ENCODE measurements at regions not wholly inside any gene's neighbourhood (a gene's known extent, or its start where the extent isn't known, plus 50 kb on each side); places are given as distances from the start of the nearest gene placed in this dataset.

DNA sequence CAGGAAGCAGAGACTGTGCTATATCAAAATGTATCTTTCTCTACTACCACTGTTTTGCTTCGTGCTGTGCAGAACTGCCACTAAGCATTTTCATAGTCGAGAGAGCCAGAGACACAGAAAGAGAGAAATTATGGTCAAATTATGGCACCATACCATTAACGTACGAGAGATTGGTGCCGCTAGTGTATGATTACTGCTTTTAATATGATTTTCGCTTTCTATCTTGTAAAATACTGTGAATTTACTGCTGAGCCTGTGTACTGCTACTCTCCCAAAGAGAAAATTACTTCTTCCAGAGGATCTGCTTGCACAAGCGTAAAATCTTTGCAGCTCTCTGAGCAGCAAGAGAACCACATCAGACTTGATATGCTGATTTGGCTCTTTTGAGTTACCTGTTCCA is 71.1 kb upstream of the ZNF281 start:
- 93% methylated on average over 3 of the region's 7 CpGs for WGBS (ENCODE audit: insufficient coverage, low lambda C conversion rate)
- DNase-seq = no peak
- no peak overlapping the region for H3K27ac ChIP-seq (ENCODE audit: low read length)

DNA sequence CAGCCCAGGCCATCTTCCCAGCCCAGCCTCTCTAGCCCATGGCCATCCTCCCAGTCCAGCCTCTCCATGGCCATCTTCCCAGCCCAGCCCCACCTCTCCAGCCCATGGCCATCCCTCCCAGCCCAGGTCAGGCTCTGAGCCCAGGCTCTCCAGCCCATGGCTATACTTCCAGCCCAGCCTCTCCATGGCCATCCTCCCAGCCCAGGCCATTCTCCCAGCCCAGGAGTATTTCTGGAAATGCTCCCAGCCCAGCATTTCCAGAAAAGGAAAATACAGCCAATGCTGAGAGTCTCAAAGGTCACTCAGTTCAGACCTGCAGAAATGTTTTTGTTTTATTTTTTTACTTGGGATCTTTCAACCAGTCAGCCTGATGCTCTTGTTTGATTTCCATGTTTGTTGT is 70.0 kb upstream of the ZNF281 start:
- Histone ChIP-seq H3K36me3 (ENCODE audit: control insufficient read depth, insufficient read depth, low read length) (no peaks in the 10 kb centered on the region), H3K27ac (ENCODE audit: low read length) (no peak overlapping the region), H3K27me3 (ENCODE audit: control insufficient read depth, insufficient read depth, low read length) (no peaks in the 10 kb centered on the region), H3K4me1 (ENCODE audit: control insufficient read depth, insufficient read depth, low read length) (no peaks in the 10 kb centered on the region), H3K9me3 (ENCODE audit: control insufficient read depth, low read depth, low read length) (no peaks in the 10 kb centered on the region), H3K4me3 (ENCODE audit: low read length) (no peak overlapping the region)
- no peak for DNase-seq

More for the DNA sequence above, 71.1 kb upstream of the ZNF281 start:
- Histone ChIP-seq H3K27me3 (ENCODE audit: control insufficient read depth, insufficient read depth, low read length) (no peaks in the 10 kb centered on the region), H3K36me3 (ENCODE audit: control insufficient read depth, insufficient read depth, low read length) (no peaks in the 10 kb centered on the region), H3K4me3 (ENCODE audit: low read length) (no peak overlapping the region), H3K9me3 (ENCODE audit: control insufficient read depth, low read depth, low read length) (no peaks in the 10 kb centered on the region), H3K4me1 (ENCODE audit: control insufficient read depth, insufficient read depth, low read length) (no peaks in the 10 kb centered on the region)

DNA sequence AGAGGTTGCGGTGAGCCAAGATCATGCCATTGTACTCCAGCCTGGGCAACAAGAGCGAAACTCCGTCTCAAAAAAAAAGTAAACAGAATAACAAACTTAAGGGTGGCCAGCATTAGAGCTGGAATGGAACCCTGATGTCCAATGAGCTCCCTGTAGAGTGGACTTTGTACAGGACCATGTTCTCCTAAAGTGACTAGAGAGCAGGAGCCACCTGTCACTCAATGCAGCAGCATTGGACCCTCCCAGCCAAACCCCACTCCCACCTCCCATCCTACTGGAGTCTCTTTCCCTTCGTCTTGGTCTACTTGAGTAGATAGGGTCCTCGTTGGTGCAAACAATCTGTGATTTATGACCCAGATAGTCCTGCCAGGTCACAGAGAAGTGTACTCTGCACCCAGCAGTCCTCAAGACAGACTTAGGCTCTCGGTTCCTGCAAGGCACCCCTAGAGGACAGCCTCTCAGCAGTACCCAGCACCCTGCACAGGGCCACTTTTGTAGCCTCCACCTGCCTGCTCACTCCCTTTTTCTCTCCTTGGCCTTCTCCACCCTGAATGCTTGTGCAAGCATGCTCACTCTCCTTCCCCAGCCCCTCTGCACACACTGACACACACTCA is 69.2 kb upstream of the ZNF281 start:
- WGBS (ENCODE audit: insufficient coverage, low lambda C conversion rate) = 90% methylated on average over 2 of the region's 6 CpGs

DNA sequence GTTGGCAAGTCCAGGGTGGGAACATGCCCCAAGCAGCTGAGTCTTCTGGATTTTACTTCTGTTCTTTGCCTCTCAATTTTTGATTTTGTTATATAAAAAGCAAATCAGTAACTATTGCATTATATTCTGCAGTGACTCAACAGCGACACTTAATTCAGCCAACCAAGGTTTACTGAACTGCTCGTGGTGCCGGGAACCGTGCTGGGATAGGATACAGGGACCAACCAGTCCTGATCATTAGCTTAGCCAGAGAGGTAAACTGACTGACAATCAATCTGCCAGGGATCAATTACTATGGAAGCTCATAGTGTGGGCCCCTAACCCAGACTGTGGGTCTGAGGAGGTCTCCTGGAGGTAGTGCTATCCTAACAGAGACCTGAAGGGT is 68.4 kb upstream of the ZNF281 start:
- H3K27me3 ChIP-seq (ENCODE audit: control insufficient read depth, insufficient read depth, low read length) = no peaks in the 10 kb centered on the region

More for the DNA sequence above, 69.2 kb upstream of the ZNF281 start:
- no peak overlapping the region for H3K27ac ChIP-seq (ENCODE audit: low read length)
- H3K36me3 ChIP-seq (ENCODE audit: control insufficient read depth, insufficient read depth, low read length) = no peaks in the 10 kb centered on the region
- no peaks in the 10 kb centered on the region for H3K4me1 ChIP-seq (ENCODE audit: control insufficient read depth, insufficient read depth, low read length)
- H3K27me3 ChIP-seq (ENCODE audit: control insufficient read depth, insufficient read depth, low read length) = no peaks in the 10 kb centered on the region
- no peak overlapping the region for H3K4me3 ChIP-seq (ENCODE audit: low read length)
- peak in 1 of 2 donors; percentile 47 for DNase-seq
- H3K9me3 ChIP-seq (ENCODE audit: control insufficient read depth, low read depth, low read length) = no peaks in the 10 kb centered on the region

DNA sequence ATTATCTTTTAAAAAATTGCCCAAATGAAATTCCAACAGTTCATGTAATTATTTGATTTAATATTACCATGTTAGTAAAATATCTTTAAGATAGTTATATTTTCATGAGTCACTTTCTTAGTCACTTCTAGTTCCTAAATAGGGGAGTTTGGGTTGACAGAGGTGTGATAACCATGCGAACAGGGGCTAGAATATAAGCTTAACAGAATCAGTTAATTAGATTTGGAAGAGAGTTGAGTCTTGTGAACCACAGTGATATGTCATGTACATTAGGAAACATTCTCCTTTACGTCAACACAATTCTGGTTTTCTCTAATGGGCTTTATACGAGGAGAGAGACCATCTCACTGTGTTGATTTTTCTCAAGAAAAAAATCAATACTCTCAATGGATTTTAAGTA is 64.8 kb upstream of the ZNF281 start:
- Histone ChIP-seq H3K4me3 (ENCODE audit: low read length) (no peak overlapping the region), H3K36me3 (ENCODE audit: control insufficient read depth, insufficient read depth, low read length) (no peaks in the 10 kb centered on the region), H3K27ac (ENCODE audit: low read length) (no peak overlapping the region), H3K9me3 (ENCODE audit: control insufficient read depth, low read depth, low read length) (no peaks in the 10 kb centered on the region), H3K4me1 (ENCODE audit: control insufficient read depth, insufficient read depth, low read length) (no peaks in the 10 kb centered on the region), H3K27me3 (ENCODE audit: control insufficient read depth, insufficient read depth, low read length) (no peaks in the 10 kb centered on the region)
- WGBS (ENCODE audit: insufficient coverage, low lambda C conversion rate) = 81% methylated on average over 2 of the region's 3 CpGs
- no peak for DNase-seq

More for the DNA sequence above, 68.4 kb upstream of the ZNF281 start:
- DNase-seq = no peak
- no peaks in the 10 kb centered on the region for H3K4me1 ChIP-seq (ENCODE audit: control insufficient read depth, insufficient read depth, low read length)
- 100% methylated on average over 1 of the region's 4 CpGs for WGBS (ENCODE audit: insufficient coverage, low lambda C conversion rate)
- H3K4me3 ChIP-seq (ENCODE audit: low read length) = no peak overlapping the region
- no peaks in the 10 kb centered on the region for H3K9me3 ChIP-seq (ENCODE audit: control insufficient read depth, low read depth, low read length)
- no peaks in the 10 kb centered on the region for H3K36me3 ChIP-seq (ENCODE audit: control insufficient read depth, insufficient read depth, low read length)
- no peak overlapping the region for H3K27ac ChIP-seq (ENCODE audit: low read length)

DNA sequence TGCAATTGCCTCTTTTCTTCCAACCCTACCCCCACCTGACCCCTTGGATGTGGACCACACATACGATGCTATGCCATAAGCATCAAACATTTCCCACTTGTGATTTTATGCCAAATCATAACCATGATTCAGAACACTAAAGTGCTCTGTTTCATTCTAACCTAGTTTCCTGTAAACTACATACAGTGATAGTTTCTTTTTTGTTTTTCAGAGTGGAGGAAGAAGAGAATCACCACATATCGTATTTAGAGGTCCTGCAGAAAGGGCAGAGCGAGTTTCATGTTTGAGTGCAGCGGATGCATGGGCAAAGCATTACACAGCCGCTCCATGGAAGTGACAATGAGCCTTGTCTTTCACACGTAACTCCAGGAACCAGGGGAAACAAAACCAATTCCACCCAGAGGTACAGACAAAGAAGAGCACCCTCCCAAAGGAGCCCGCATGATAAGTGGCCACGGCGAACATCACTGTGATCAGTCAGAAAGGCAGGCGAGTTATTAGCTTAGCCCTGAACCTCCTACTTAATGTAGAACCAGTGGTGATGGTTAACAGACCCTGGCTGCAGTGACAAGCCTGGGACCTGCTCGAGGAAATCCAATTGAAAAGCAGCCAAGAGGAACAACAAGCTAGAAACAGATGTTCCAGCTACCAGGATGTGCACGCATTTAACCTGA is 64.0 kb upstream of the ZNF281 start:
- WGBS (ENCODE audit: insufficient coverage, low lambda C conversion rate) = no CpG with 5 or more reads among the region's 12 CpGs

DNA sequence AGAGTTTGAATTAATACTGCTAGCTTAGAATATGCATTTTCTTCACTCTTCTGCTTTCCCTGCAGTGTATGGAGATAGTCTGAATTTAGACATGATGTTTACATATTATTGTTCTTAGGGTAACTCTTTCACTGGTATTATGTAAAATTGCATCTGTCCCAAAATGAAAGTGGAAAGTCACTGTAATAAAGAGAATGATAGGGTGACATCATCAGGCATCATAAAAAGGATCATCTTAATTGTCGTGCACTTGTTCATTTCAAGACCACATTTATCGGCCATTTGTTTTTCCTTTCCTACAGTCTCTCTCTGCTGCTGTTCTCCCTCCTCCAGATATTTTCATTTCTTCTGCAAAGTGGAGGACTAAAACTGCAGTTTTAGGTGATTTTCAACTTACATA is 61.9 kb upstream of the ZNF281 start:
- no peak overlapping the region for H3K27ac ChIP-seq (ENCODE audit: low read length)
- no CpG with 5 or more reads among the region's 2 CpGs for WGBS (ENCODE audit: insufficient coverage, low lambda C conversion rate)
- no peaks in the 10 kb centered on the region for H3K4me1 ChIP-seq (ENCODE audit: control insufficient read depth, insufficient read depth, low read length)
- H3K36me3 ChIP-seq (ENCODE audit: control insufficient read depth, insufficient read depth, low read length) = no peaks in the 10 kb centered on the region
- H3K4me3 ChIP-seq (ENCODE audit: low read length) = no peak overlapping the region
- DNase-seq = no peak
- H3K9me3 ChIP-seq (ENCODE audit: control insufficient read depth, low read depth, low read length) = no peaks in the 10 kb centered on the region
- no peaks in the 10 kb centered on the region for H3K27me3 ChIP-seq (ENCODE audit: control insufficient read depth, insufficient read depth, low read length)

More for the DNA sequence above, 64.0 kb upstream of the ZNF281 start:
- Histone ChIP-seq H3K4me1 (ENCODE audit: control insufficient read depth, insufficient read depth, low read length) (no peaks in the 10 kb centered on the region), H3K27ac (ENCODE audit: low read length) (no peak overlapping the region), H3K27me3 (ENCODE audit: control insufficient read depth, insufficient read depth, low read length) (no peaks in the 10 kb centered on the region), H3K9me3 (ENCODE audit: control insufficient read depth, low read depth, low read length) (no peaks in the 10 kb centered on the region), H3K4me3 (ENCODE audit: low read length) (no peak overlapping the region), H3K36me3 (ENCODE audit: control insufficient read depth, insufficient read depth, low read length) (no peaks in the 10 kb centered on the region)
- no peak for DNase-seq

DNA sequence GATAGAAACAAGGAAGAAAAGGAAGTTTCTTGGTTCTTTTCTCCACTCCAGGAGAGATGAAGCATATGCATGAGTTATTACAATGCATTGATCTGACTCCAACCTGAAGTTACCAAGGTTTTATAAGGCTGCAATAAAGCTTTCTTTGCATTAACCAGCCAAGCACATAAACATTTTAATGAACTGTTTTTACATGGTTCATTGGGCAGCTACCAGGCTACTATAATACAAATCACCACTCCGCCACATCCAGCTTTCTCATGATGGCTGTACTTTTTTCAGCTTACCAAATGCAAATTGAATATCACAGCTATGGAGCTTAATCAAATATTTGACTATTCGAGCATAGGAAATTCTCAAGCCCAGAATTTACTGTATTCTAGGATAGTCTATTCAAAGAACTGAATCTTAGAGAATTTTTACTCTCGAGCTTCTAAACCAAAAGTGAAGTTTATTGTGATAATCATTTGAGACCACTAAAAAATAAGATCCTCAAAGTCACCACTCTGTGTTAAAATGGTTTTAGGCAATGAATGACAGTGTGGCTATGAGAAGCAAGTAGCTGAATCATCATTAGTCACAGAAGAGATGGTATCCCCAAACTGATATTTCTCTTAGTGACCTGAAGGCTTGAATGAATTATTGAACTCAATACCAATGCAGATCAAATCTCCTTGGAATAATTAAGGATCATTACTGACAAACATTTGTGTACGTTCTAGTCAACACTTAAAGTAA is 58.6 kb upstream of the ZNF281 start:
- H3K27ac ChIP-seq (ENCODE audit: low read length) = no peak overlapping the region
- H3K36me3 ChIP-seq (ENCODE audit: control insufficient read depth, insufficient read depth, low read length) = no peaks in the 10 kb centered on the region
- WGBS (ENCODE audit: insufficient coverage, low lambda C conversion rate) = 80% methylated on average over 1 of the region's 4 CpGs
- DNase-seq = no peak
- no peaks in the 10 kb centered on the region for H3K4me1 ChIP-seq (ENCODE audit: control insufficient read depth, insufficient read depth, low read length)
- no peak overlapping the region for H3K4me3 ChIP-seq (ENCODE audit: low read length)
- H3K9me3 ChIP-seq (ENCODE audit: control insufficient read depth, low read depth, low read length) = no peaks in the 10 kb centered on the region
- H3K27me3 ChIP-seq (ENCODE audit: control insufficient read depth, insufficient read depth, low read length) = no peaks in the 10 kb centered on the region

DNA sequence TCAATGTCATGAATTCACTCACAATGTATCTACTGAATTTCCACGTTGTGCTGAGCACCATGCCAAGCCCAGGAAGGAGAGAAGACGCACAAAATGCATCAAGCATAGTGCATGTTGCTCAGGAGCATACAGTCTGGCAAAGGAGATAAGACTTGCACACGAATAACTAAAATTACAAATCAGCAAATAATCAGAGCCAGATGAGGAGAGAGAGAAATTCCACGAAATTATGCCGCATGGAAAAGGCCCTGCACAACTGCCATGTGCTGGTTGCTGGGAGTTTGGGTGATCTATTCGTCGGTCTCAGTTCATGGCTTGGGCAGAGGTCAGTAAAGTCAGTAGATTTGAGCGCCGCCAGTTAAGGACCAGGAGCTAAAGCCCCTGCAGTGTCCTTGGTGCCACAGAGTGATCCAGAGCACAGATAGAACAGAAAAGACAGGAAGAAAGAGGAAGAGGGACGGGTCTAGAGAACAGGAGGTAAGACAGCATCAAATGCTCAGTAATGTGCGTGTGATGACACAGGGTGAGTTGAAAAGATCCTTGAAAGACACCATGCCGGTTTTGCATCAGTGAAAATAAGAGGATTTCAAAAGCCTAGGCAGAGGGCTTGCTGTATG is 55.1 kb upstream of the ZNF281 start:
- no peak overlapping the region for H3K4me3 ChIP-seq (ENCODE audit: low read length)
- no peak for DNase-seq
- 87% methylated on average over 3 of the region's 12 CpGs for WGBS (ENCODE audit: insufficient coverage, low lambda C conversion rate)

More for the DNA sequence above, 55.1 kb upstream of the ZNF281 start:
- Histone ChIP-seq H3K27me3 (ENCODE audit: control insufficient read depth, insufficient read depth, low read length) (no peaks in the 10 kb centered on the region), H3K36me3 (ENCODE audit: control insufficient read depth, insufficient read depth, low read length) (no peaks in the 10 kb centered on the region), H3K9me3 (ENCODE audit: control insufficient read depth, low read depth, low read length) (no peaks in the 10 kb centered on the region), H3K4me1 (ENCODE audit: control insufficient read depth, insufficient read depth, low read length) (no peaks in the 10 kb centered on the region), H3K27ac (ENCODE audit: low read length) (no peak overlapping the region)

Measured in large intestine (tissue), 3 donors.